Naive thymus-derived CD8-positive, alpha-beta T cell (primary cell): ENCODE measurements at regions not wholly inside any gene's neighbourhood (a gene's known extent, or its start where the extent isn't known, plus 50 kb on each side); places are given as distances from the start of the nearest gene placed in this dataset.

Source experiments
- ATAC-seq, 2 donors: fragments of 150-1000 bp; cut with Tn5 transposase in 1 of 2; sonication (Bioruptor Pico), chemical (Tn5 transposase) in 1 of 2; 1 replicate in 1 of 2; 2 replicates in 1 of 2; pipeline ENCODE4 v1.10.0; 2021; ENCODE audit warnings: mild to moderate bottlenecking in 2 of 2, moderate library complexity in 2 of 2
- POLR2A ChIA-PET: fragments of 350-600 bp; sonication (Branson Sonifier 250); formaldehyde crosslinking; loops from one replicate; lab custom pipeline; 2021; ENCODE audit warnings: antibody characterized with exemption; lab: Charles Lee
- DNase-seq, 10 donors: peaks; one replicate each; pipeline versions ENCODE4 v3.0.0 to v3.0.0-alpha.2; 2020 to 2022
- H3K27ac Mint-ChIP-seq, 10 donors: one replicate each; pipeline ENCODE4 v1.8.0; 2020 to 2022; ENCODE audit warnings: mild to moderate bottlenecking in 10 of 10, mixed read lengths in 10 of 10, moderate library complexity in 4 of 10, inconsistent platforms in 1 of 10
- H3K27me3 Mint-ChIP-seq, 5 donors: one replicate each; pipeline ENCODE4 v1.8.0; 2021 to 2022; ENCODE audit warnings: mixed read lengths in 5 of 5
- H3K36me3 Mint-ChIP-seq, 3 donors: one replicate each; pipeline ENCODE4 v1.8.0; 2020 to 2022; ENCODE audit warnings: mixed read lengths in 3 of 3, mild to moderate bottlenecking in 2 of 3, inconsistent platforms in 1 of 3
- H3K4me1 Mint-ChIP-seq, 4 donors: one replicate each; pipeline ENCODE4 v1.8.0; 2021 to 2022; ENCODE audit warnings: mixed read lengths in 4 of 4
- H3K4me3 Mint-ChIP-seq, 10 donors: one replicate each; pipeline ENCODE4 v1.8.0; 2020 to 2022; ENCODE audit warnings: mild to moderate bottlenecking in 10 of 10, mixed read lengths in 10 of 10, moderate library complexity in 6 of 10, inconsistent platforms in 1 of 10
- H3K9me3 Mint-ChIP-seq, 9 donors: one replicate each; pipeline ENCODE4 v1.8.0; 2020 to 2022; ENCODE audit warnings: mixed read lengths in 9 of 9, mild to moderate bottlenecking in 3 of 9, inconsistent platforms in 1 of 9, moderate library complexity in 1 of 9

GRCh38 chr3:152177757-152178156 is 91.0 kb upstream of the MBNL1 start:
- ATAC-seq, result no peak
- Mint-ChIP-seq H3K27me3 (no peaks in the 10 kb centered on the region), H3K4me3 (no peak overlapping the region), H3K4me1 (peaks cover 10 to 27% (median 26%) of the 10 kb centered on the region in 4 donors), H3K9me3 (no peaks in the 10 kb centered on the region), H3K36me3 (no peaks in the 10 kb centered on the region), H3K27ac (no peak overlapping the region)
- POLR2A ChIA-PET, result no interaction called here
- DNase-seq, result no peak

- no peaks in the 10 kb centered on the region for H3K36me3 Mint-ChIP-seq
- H3K27ac Mint-ChIP-seq, result peak overlapping the region; percentile 38 to 89 (median 78)
- no peaks in the 10 kb centered on the region for H3K27me3 Mint-ChIP-seq
- ATAC-seq, result peak; percentile 94
- peaks cover 24 to 57% (median 52%) of the 10 kb centered on the region in 4 donors for H3K4me1 Mint-ChIP-seq
- POLR2A ChIA-PET, result interaction anchor here (0.8 to 7.5 kb wide), 7 partner anchors 9 to 256 kb away, joined by 3 to 59 read pairs (median 4); partner anchors contain the start of gene MBNL1
- H3K4me3 Mint-ChIP-seq, result peak overlapping the region in 7 of 10 donors; percentile 9 to 70 (median 53)
- DNase-seq, result peak; percentile 15 to 79 (median 58)
- no peaks in the 10 kb centered on the region for H3K9me3 Mint-ChIP-seq
Observed at GRCh38 chr3:152183473-152183872, 85.3 kb upstream of the MBNL1 start.

- Mint-ChIP-seq H3K36me3 (no peaks in the 10 kb centered on the region), H3K9me3 (no peaks in the 10 kb centered on the region), H3K27me3 (no peaks in the 10 kb centered on the region), H3K4me1 (peaks cover 29 to 60% (median 57%) of the 10 kb centered on the region in 4 donors), H3K27ac (no peak overlapping the region), H3K4me3 (no peak overlapping the region)
- ATAC-seq, result no peak
- POLR2A ChIA-PET, result interaction anchor here (0.7 to 7.5 kb wide), 11 partner anchors 8 to 287 kb away, joined by 3 to 59 read pairs (median 4); partner anchors contain the start of gene MBNL1
- DNase-seq, result no peak
Observed at GRCh38 chr3:152184971-152185686, 83.6 kb upstream of the MBNL1 start.

- POLR2A ChIA-PET, result interaction anchor here (0.7 to 7.5 kb wide), 7 partner anchors 12 to 286 kb away, joined by 3 to 59 read pairs (median 4); partner anchors contain the start of gene MBNL1
- no peaks in the 10 kb centered on the region for H3K9me3 Mint-ChIP-seq
Observed at GRCh38 chr3:152185891-152186630, 82.7 kb upstream of the MBNL1 start.

GRCh38 chr3:152190636-152191183 is 78.0 kb upstream of the MBNL1 start:
- no peaks in the 10 kb centered on the region for H3K27me3 Mint-ChIP-seq
- peaks cover 27 to 73% (median 67%) of the 10 kb centered on the region in 4 donors for H3K4me1 Mint-ChIP-seq
- ATAC-seq, result no peak
- H3K27ac Mint-ChIP-seq, result peak overlapping the region in 9 of 10 donors; percentile 13 to 91 (median 79)
- H3K36me3 Mint-ChIP-seq, result no peaks in the 10 kb centered on the region
- POLR2A ChIA-PET, result interaction anchor here (1.0 to 3.0 kb wide), 5 partner anchors 9 to 79 kb away, joined by 3 to 16 read pairs (median 7); partner anchors contain the start of gene MBNL1
- no peak for DNase-seq
- H3K4me3 Mint-ChIP-seq, result peak overlapping the region in 2 of 10 donors; percentile 4 to 6
- H3K9me3 Mint-ChIP-seq, result no peaks in the 10 kb centered on the region

More at GRCh38 chr3:152185891-152186630, 82.7 kb upstream of the MBNL1 start:
- Mint-ChIP-seq H3K4me3 (no peak overlapping the region), H3K27ac (peak overlapping the region in 1 of 10 donors; percentile 38), H3K4me1 (peaks cover 32 to 68% (median 63%) of the 10 kb centered on the region in 4 donors), H3K27me3 (no peaks in the 10 kb centered on the region), H3K36me3 (no peaks in the 10 kb centered on the region)
- DNase-seq, result no peak
- no peak for ATAC-seq

GRCh38 chr3:152192050-152192449 is 76.7 kb upstream of the MBNL1 start:
- POLR2A ChIA-PET, result interaction anchor here (2.3 to 2.7 kb wide), 3 partner anchors 8 to 77 kb away, joined by 14 to 37 read pairs (median 20); partner anchors contain the start of gene MBNL1
- peak overlapping the region; percentile 78 to 99 (median 94) for H3K27ac Mint-ChIP-seq
- H3K27me3 Mint-ChIP-seq, result no peaks in the 10 kb centered on the region

GRCh38 chr3:152192936-152193672 is 75.6 kb upstream of the MBNL1 start:
- peak overlapping the region; percentile 85 to 99 (median 93) for H3K27ac Mint-ChIP-seq
- H3K9me3 Mint-ChIP-seq, result no peaks in the 10 kb centered on the region
- H3K36me3 Mint-ChIP-seq, result no peaks in the 10 kb centered on the region
- H3K27me3 Mint-ChIP-seq, result no peaks in the 10 kb centered on the region
- peak in 1 of 2 donors; percentile 4 for ATAC-seq
- peak overlapping the region; percentile 69 to 90 (median 85) for H3K4me3 Mint-ChIP-seq
- POLR2A ChIA-PET, result interaction anchor here (0.6 to 2.7 kb wide), 12 partner anchors 9 to 279 kb away, joined by 3 to 37 read pairs (median 8); partner anchors contain the start of gene MBNL1
- H3K4me1 Mint-ChIP-seq, result peaks cover 35 to 85% (median 76%) of the 10 kb centered on the region in 4 donors
- DNase-seq, result no peak

More at GRCh38 chr3:152192050-152192449, 76.7 kb upstream of the MBNL1 start:
- no peaks in the 10 kb centered on the region for H3K9me3 Mint-ChIP-seq
- peak overlapping the region; percentile 49 to 90 (median 74) for H3K4me3 Mint-ChIP-seq
- peaks cover 31 to 84% (median 75%) of the 10 kb centered on the region in 4 donors for H3K4me1 Mint-ChIP-seq
- ATAC-seq (peak; percentile 74 to 84), DNase-seq (peak in 8 of 10 donors; percentile 12 to 66 (median 48))
- H3K36me3 Mint-ChIP-seq, result no peaks in the 10 kb centered on the region

- Mint-ChIP-seq H3K9me3 (no peaks in the 10 kb centered on the region), H3K4me3 (peak overlapping the region; percentile 69 to 90 (median 85)), H3K27ac (peak overlapping the region; percentile 85 to 99 (median 93)), H3K27me3 (no peaks in the 10 kb centered on the region), H3K4me1 (peaks cover 31 to 85% (median 75%) of the 10 kb centered on the region in 4 donors), H3K36me3 (no peaks in the 10 kb centered on the region)
- POLR2A ChIA-PET, result interaction anchor here (0.6 to 2.7 kb wide), 13 partner anchors 10 to 278 kb away, joined by 3 to 37 read pairs (median 8); partner anchors contain the start of gene MBNL1
- DNase-seq (peak in 6 of 10 donors; percentile 10 to 57 (median 32)), ATAC-seq (peak; percentile 61 to 65)
Observed at GRCh38 chr3:152193673-152194267, 75.0 kb upstream of the MBNL1 start.

GRCh38 chr3:152195206-152195605 is 73.5 kb upstream of the MBNL1 start:
- ATAC-seq, result no peak
- POLR2A ChIA-PET, result interaction anchor here (1.5 to 5.8 kb wide), 2 partner anchors 48 to 74 kb away, joined by 6 to 37 read pairs; no protein-coding TSS in a partner anchor
- H3K4me3 Mint-ChIP-seq, result peak overlapping the region in 9 of 10 donors; percentile 29 to 85 (median 56)

GRCh38 chr3:152196782-152197181 is 71.9 kb upstream of the MBNL1 start:
- no peaks in the 10 kb centered on the region for H3K27me3 Mint-ChIP-seq
- peaks cover 31 to 89% (median 78%) of the 10 kb centered on the region in 4 donors for H3K4me1 Mint-ChIP-seq
- POLR2A ChIA-PET, result interaction anchor here (0.8 to 5.8 kb wide), 5 partner anchors 12 to 73 kb away, joined by 3 to 37 read pairs (median 5); no protein-coding TSS in a partner anchor
- peak overlapping the region; percentile 63 to 90 (median 83) for H3K4me3 Mint-ChIP-seq
- no peaks in the 10 kb centered on the region for H3K36me3 Mint-ChIP-seq
- H3K27ac Mint-ChIP-seq, result peak overlapping the region; percentile 88 to 99 (median 94)
- peak in 1 of 10 donors; percentile 32 for DNase-seq
- no peaks in the 10 kb centered on the region for H3K9me3 Mint-ChIP-seq
- no peak for ATAC-seq

More at GRCh38 chr3:152195206-152195605, 73.5 kb upstream of the MBNL1 start:
- no peak for DNase-seq
- peaks cover 31 to 86% (median 75%) of the 10 kb centered on the region in 4 donors for H3K4me1 Mint-ChIP-seq
- no peaks in the 10 kb centered on the region for H3K27me3 Mint-ChIP-seq
- H3K9me3 Mint-ChIP-seq, result no peaks in the 10 kb centered on the region
- peak overlapping the region; percentile 63 to 99 (median 91) for H3K27ac Mint-ChIP-seq
- H3K36me3 Mint-ChIP-seq, result no peaks in the 10 kb centered on the region

- no peak for ATAC-seq
- Mint-ChIP-seq H3K27ac (peak overlapping the region; percentile 92 to 99 (median 95)), H3K27me3 (no peaks in the 10 kb centered on the region), H3K4me1 (peaks cover 26 to 88% (median 74%) of the 10 kb centered on the region in 4 donors), H3K36me3 (no peaks in the 10 kb centered on the region), H3K4me3 (peak overlapping the region; percentile 58 to 83 (median 80)), H3K9me3 (no peaks in the 10 kb centered on the region)
- peak in 1 of 10 donors; percentile 20 for DNase-seq
- POLR2A ChIA-PET, result interaction anchor here (0.7 to 5.8 kb wide), 7 partner anchors 12 to 72 kb away, joined by 3 to 67 read pairs (median 5); partner anchors contain the start of gene MBNL1
Observed at GRCh38 chr3:152197451-152197850, 71.3 kb upstream of the MBNL1 start.
